ENCODE measurements at regions not wholly inside any gene's neighbourhood (a gene's known extent, or its start where the extent isn't known, plus 50 kb on each side); places are given as distances from the start of the nearest gene placed in this dataset.

DNA sequence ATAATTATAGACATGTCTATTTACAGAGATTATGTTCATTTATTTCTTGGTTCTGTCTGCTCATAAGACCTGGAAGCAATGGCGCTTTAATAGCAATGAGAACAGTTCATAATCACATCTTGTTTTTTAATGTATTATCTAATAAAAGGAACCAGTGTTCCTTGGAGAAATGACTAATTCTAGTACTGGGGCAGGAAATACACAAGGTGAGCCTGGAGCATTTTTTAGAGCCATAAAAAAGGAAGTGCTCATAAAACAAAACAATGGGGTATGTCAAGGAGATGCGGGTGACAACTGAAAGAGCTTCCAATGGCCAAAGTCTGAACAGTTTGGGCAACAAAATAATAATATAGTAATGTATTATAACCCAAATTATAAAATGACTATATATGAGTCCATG is 531.9 kb upstream of the CHD1 start:
- TF ChIP-seq EGR1 (IDR thresholded peaks at IDR 0.05; ENCODE audit: low read depth): no peak
- TF ChIP-seq POLR2A (IDR thresholded peaks at IDR 0.05; ENCODE audit: borderline replicate concordance, extremely low read depth, insufficient read depth, insufficient read length): no peak
- TF ChIP-seq, protein P1, sequence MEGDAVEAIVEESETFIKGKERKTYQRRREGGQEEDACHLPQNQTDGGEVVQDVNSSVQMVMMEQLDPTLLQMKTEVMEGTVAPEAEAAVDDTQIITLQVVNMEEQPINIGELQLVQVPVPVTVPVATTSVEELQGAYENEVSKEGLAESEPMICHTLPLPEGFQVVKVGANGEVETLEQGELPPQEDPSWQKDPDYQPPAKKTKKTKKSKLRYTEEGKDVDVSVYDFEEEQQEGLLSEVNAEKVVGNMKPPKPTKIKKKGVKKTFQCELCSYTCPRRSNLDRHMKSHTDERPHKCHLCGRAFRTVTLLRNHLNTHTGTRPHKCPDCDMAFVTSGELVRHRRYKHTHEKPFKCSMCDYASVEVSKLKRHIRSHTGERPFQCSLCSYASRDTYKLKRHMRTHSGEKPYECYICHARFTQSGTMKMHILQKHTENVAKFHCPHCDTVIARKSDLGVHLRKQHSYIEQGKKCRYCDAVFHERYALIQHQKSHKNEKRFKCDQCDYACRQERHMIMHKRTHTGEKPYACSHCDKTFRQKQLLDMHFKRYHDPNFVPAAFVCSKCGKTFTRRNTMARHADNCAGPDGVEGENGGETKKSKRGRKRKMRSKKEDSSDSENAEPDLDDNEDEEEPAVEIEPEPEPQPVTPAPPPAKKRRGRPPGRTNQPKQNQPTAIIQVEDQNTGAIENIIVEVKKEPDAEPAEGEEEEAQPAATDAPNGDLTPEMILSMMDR (IDR thresholded peaks at IDR 0.05 in 2 of 3, conservative IDR thresholded peaks at IDR 0.05 in 1 of 3; ENCODE audit: borderline replicate concordance in 1 of 3, insufficient read depth in 1 of 3, low read depth in 2 of 3, low read length in 2 of 3): no peak
- no peak for TF ChIP-seq EZH2phosphoT487 (IDR thresholded peaks at IDR 0.05; ENCODE audit: borderline replicate concordance)
- TF ChIP-seq SIN3A (IDR thresholded peaks at IDR 0.05; ENCODE audit: low read depth): no peak
- TF ChIP-seq, protein P2, sequence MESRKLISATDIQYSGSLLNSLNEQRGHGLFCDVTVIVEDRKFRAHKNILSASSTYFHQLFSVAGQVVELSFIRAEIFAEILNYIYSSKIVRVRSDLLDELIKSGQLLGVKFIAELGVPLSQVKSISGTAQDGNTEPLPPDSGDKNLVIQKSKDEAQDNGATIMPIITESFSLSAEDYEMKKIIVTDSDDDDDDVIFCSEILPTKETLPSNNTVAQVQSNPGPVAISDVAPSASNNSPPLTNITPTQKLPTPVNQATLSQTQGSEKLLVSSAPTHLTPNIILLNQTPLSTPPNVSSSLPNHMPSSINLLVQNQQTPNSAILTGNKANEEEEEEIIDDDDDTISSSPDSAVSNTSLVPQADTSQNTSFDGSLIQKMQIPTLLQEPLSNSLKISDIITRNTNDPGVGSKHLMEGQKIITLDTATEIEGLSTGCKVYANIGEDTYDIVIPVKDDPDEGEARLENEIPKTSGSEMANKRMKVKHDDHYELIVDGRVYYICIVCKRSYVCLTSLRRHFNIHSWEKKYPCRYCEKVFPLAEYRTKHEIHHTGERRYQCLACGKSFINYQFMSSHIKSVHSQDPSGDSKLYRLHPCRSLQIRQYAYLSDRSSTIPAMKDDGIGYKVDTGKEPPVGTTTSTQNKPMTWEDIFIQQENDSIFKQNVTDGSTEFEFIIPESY (IDR thresholded peaks at IDR 0.05; ENCODE audit: extremely low read depth, insufficient replicate concordance, low read length): no peak
- no peak for TF ChIP-seq EZH2 (IDR thresholded peaks at IDR 0.05)
- TF ChIP-seq, protein P3, sequence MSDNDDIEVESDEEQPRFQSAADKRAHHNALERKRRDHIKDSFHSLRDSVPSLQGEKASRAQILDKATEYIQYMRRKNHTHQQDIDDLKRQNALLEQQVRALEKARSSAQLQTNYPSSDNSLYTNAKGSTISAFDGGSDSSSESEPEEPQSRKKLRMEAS (IDR thresholded peaks at IDR 0.05): no peak
- TF ChIP-seq CBX3 (IDR thresholded peaks at IDR 0.05; ENCODE audit: low read depth): no peak
- no peak for TF ChIP-seq FOSL1 (IDR thresholded peaks at IDR 0.05; ENCODE audit: low read depth)
- TF ChIP-seq POLR2AphosphoS5 (IDR thresholded peaks at IDR 0.05; ENCODE audit: low read depth, low read length): no peak
